ENCODE measurements at regions not wholly inside any gene's neighbourhood (a gene's known extent, or its start where the extent isn't known, plus 50 kb on each side); places are given as distances from the start of the nearest gene placed in this dataset.
"Not testable (repeated sequence)": the region's sequence is repeated elsewhere in the genome, so short reads cannot be mapped to it uniquely, and the experiment has no call there.

DNA sequence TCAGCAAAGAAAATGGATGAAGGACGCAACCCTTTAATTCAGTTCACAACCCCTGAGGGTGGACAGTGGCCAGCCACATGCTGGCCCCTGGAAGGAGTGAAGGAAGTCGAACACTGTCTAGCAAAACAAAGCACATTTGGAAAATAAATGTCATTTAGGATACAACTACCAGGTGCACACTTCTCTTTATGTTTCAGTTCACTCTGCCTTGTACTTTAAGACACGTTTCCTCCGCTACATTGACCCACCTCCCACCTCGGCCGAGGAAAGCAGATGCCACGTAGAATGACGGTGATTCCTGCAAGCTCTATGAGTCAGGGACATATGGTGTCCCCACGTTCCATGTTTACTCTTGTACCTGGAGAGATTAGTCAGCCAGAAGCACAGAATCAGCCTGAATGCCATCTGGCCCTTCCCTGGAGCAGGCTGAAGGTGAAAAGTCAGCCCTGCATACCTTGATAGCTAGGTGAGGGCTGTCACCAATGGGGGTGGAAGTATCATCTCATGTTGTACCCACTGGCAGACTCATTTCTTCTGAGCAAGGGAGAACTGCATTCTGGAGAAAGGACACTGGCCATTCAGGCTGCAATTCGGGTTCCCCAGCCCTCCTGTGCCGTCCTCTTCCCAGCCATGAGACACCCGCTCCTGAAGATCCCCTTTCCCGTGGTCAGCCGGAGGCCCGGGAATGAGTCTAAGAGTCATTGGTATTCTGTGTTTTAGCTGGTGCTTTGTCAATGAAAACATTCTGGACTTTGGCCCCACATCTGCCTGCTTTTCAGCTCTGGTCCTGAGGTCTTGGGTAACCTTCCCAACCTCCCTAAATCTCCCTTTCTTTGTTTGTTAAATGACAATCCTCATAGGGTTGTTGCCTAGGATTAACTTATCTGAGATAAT is 60.6 kb downstream of the FOXA2 start:
- intact Hi-C loops (cut with DNase I, micrococcal nuclease), result no loop called here
- no peak overlapping the region for H3K4me3 ChIP-seq

DNA sequence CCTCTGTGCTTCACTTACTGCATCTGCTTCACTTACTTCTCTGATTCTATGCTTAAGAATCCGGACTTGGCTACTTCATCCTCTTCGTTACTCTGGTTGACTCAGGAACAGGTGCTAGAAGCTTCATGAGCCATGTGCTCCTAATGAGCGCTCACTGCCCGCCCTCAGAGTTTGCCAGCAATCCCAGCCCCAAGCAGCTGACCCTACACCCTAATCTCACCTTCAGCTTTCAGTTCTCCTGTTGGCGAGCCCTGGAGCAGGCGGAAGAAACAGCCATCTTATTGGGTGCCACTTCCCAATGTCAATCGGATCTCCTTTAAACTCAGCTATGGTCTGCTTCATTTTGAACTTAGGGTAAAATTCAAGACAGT is 61.3 kb downstream of the FOXA2 start:
- intact Hi-C loops (cut with DNase I, micrococcal nuclease), result no loop called here
- TF ChIP-seq, protein P1, sequence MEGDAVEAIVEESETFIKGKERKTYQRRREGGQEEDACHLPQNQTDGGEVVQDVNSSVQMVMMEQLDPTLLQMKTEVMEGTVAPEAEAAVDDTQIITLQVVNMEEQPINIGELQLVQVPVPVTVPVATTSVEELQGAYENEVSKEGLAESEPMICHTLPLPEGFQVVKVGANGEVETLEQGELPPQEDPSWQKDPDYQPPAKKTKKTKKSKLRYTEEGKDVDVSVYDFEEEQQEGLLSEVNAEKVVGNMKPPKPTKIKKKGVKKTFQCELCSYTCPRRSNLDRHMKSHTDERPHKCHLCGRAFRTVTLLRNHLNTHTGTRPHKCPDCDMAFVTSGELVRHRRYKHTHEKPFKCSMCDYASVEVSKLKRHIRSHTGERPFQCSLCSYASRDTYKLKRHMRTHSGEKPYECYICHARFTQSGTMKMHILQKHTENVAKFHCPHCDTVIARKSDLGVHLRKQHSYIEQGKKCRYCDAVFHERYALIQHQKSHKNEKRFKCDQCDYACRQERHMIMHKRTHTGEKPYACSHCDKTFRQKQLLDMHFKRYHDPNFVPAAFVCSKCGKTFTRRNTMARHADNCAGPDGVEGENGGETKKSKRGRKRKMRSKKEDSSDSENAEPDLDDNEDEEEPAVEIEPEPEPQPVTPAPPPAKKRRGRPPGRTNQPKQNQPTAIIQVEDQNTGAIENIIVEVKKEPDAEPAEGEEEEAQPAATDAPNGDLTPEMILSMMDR (IDR thresholded peaks at IDR 0.05), result no peak
- ATAC-seq (no peak), DNase-seq (no peak)
- Histone ChIP-seq H3K36me3 (ENCODE audit: low read depth) (no peaks in the 10 kb centered on the region), H3K4me1 (ENCODE audit: low read depth) (no peaks in the 10 kb centered on the region), H3K9me3 (no peaks in the 10 kb centered on the region), H3K4me3 (no peak overlapping the region)

More for the DNA sequence above, 60.6 kb downstream of the FOXA2 start:
- ATAC-seq (peak; percentile 94), DNase-seq (peak in 2 of 3 donors; percentile 53 to 67)
- no peaks in the 10 kb centered on the region for H3K9me3 ChIP-seq
- no peaks in the 10 kb centered on the region for H3K4me1 ChIP-seq (ENCODE audit: low read depth)
- no peaks in the 10 kb centered on the region for H3K36me3 ChIP-seq (ENCODE audit: low read depth)
- TF ChIP-seq, protein P1 (IDR thresholded peaks at IDR 0.05), result no peak

DNA sequence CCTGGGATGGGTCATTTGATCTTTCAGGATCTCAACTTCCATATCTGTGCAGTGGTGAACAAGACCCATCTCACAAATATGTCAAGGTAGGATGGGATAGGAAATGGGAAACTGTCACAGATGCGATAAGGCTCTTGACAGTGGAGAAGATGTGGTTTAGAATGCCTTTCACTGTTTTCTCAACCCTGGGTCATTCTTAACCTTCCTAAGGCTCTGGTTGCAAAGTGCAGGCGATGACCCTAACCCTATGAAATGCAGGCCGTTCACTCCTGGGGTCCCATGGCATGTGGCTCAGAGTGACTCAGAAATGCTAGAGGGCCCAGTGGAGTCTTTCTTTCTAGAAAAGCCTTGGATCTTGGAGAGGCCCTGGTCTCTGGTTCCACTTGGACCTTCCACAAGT is 61.7 kb downstream of the FOXA2 start:
- H3K36me3 ChIP-seq (ENCODE audit: low read depth), result no peaks in the 10 kb centered on the region
- TF ChIP-seq, protein P1 (IDR thresholded peaks at IDR 0.05), result no peak
- no peaks in the 10 kb centered on the region for H3K9me3 ChIP-seq
- DNase-seq (no peak), ATAC-seq (no peak)
- intact Hi-C loops (cut with DNase I, micrococcal nuclease), result no loop called here
- no peak overlapping the region for H3K4me3 ChIP-seq
- no peaks in the 10 kb centered on the region for H3K4me1 ChIP-seq (ENCODE audit: low read depth)

DNA sequence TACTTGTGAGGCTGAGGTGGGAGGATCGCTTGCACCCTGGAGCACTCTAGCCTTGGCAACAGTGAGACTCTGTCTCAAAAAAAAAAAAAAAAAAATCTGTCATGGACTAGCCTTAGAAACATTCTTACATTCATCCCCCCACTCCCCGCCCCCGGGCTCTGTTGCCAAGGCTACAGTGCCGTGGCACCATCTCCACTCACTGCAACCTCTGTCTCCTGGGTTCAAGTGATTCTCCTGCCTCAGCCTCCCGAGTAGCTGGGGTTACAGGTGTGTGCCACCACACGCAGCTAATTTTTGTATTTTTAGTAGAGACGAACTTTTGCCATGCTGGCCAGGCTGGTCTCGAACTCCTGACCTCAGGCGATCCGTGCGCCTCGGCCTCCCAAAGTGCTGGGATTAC is 62.4 kb downstream of the FOXA2 start:
- ATAC-seq; DNase-seq; H3K4me1 ChIP-seq (ENCODE audit: low read depth); H3K36me3 ChIP-seq (ENCODE audit: low read depth); H3K9me3 ChIP-seq; intact Hi-C loops (cut with DNase I, micrococcal nuclease); H3K4me3 ChIP-seq: not testable (repeated sequence)

DNA sequence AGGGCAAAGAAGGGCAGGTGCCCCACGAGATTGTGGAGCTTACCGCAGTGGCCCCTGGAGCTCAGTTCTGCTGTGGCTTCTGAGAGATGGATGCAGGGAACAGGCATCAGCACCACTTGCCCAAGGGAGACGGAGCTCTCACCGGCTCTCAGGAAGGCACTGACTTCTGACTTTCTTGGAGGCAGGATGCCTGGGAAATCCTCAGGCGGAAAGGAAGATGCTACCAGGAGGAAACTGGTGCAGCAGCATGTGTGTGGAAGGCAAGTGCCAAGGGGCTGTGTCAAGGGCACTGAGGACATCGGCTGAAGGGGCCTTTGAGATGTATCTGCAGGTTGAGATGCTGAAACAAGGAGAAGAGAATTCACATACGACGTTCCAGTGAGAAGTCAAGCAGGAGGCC is 64.0 kb downstream of the FOXA2 start:
- Histone ChIP-seq H3K4me1 (ENCODE audit: low read depth) (no peaks in the 10 kb centered on the region), H3K4me3 (no peak overlapping the region), H3K9me3 (no peaks in the 10 kb centered on the region), H3K36me3 (ENCODE audit: low read depth) (no peaks in the 10 kb centered on the region)
- intact Hi-C loops (cut with DNase I, micrococcal nuclease), result no loop called here
- TF ChIP-seq, protein P1 (IDR thresholded peaks at IDR 0.05), result no peak
- ATAC-seq (no peak), DNase-seq (no peak)

DNA sequence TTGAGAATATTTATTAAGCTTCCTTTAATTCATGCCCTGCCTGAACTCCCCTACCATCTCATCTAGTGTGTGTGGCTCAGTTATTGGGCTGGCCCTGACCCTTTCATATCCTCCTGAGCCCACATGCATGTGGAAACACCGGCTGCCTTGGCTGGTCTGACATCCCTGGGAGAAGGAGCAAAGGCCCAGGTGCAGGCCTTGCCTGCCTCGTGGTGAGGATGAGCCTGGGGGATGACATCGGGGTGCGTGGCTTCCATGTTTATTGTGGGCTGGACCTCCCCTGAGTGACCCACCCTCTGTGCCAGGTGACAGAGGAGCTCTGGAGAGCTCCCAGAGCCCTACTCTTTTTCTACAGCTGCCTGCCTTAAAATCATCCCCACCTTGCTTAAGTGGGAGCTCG is 69.1 kb downstream of the FOXA2 start:
- ATAC-seq, result no peak
- Histone ChIP-seq H3K4me3 (no peak overlapping the region), H3K4me1 (ENCODE audit: low read depth) (peaks cover 8% of the 10 kb centered on the region), H3K36me3 (ENCODE audit: low read depth) (no peaks in the 10 kb centered on the region), H3K9me3 (no peaks in the 10 kb centered on the region)
- no peak for DNase-seq
- intact Hi-C loops (cut with DNase I, micrococcal nuclease), result no loop called here
- TF ChIP-seq, protein P1 (IDR thresholded peaks at IDR 0.05), result no peak
